Suprapubic skin (tissue), 4 donors: ENCODE measurements at regions not wholly inside any gene's neighbourhood (a gene's known extent, or its start where the extent isn't known, plus 50 kb on each side); places are given as distances from the start of the nearest gene placed in this dataset.

Experiments used
- DNase-seq, 2 donors: peaks; one replicate each; pipeline ENCODE4 v3.0.0-alpha.2; 2019; ENCODE audit warnings: low spot score in 2 of 2
- H3K27ac ChIP-seq: fragments of 200-600 bp; sonication (generic); one replicate; pipeline ENCODE4 v1.5.1; 2019
- H3K27me3 ChIP-seq: fragments of 200-600 bp; sonication (generic); one replicate; pipeline ENCODE4 v1.5.1; 2019
- H3K36me3 ChIP-seq: fragments of 200-600 bp; sonication (generic); one replicate; pipeline ENCODE4 v1.5.1; 2019
- H3K4me1 ChIP-seq: fragments of 200-600 bp; sonication (generic); one replicate; pipeline ENCODE4 v1.5.1; 2019
- H3K4me3 ChIP-seq: fragments of 200-600 bp; sonication (generic); one replicate; pipeline ENCODE4 v1.5.1; 2019; ENCODE audit warnings: mild to moderate bottlenecking
- H3K9me3 ChIP-seq: fragments of 200-600 bp; sonication (generic); one replicate; pipeline ENCODE4 v1.5.1; 2019
- CTCF ChIP-seq, 2 donors: fragments of 200-600 bp in 1 of 2; fragments of 450-650 bp in 1 of 2; sonication (generic) in 1 of 2; IDR thresholded peaks; one replicate each; pipeline ENCODE4 v1.5.1; 2016 to 2019; ENCODE audit warnings: antibody characterized with exemption in 2 of 2, mild to moderate bottlenecking in 1 of 2, moderate library complexity in 1 of 2
- EP300 ChIP-seq: sonication (generic); formaldehyde crosslinking; IDR thresholded peaks from one replicate; pipeline ENCODE4 v1.6.1; 2017; ENCODE audit warnings: antibody characterized with exemption
- POLR2A ChIP-seq, 2 donors: fragments of 450-650 bp; IDR thresholded peaks; one replicate each; pipeline ENCODE4 v1.6.1; 2017; ENCODE audit warnings: antibody characterized with exemption in 2 of 2, mild to moderate bottlenecking in 2 of 2, moderate library complexity in 2 of 2
- POLR2AphosphoS5 ChIP-seq, 3 donors: sonication (generic); formaldehyde crosslinking; IDR thresholded peaks; one replicate each; pipeline ENCODE4 v1.6.1; 2017; ENCODE audit warnings: antibody characterized with exemption in 3 of 3
- WGBS: methylation state at CpG from one replicate; pipeline ENCODE4 v1.1.5; 2018; 5-methylcytosine and 5-hydroxymethylcytosine counted together

GRCh38 chr6:169854813-169855212 lies 103.4 kb downstream of the ERMARD start:
- TF ChIP-seq CTCF (IDR thresholded peaks at IDR 0.05) (no peak), EP300 (no peak), POLR2A (IDR thresholded peaks at IDR 0.05) (no peak), POLR2AphosphoS5 (IDR thresholded peaks at IDR 0.05) (no peak)
- no peak overlapping the region for H3K27ac ChIP-seq
- no peak overlapping the region for H3K4me3 ChIP-seq
- no peaks in the 10 kb centered on the region for H3K36me3 ChIP-seq
- no peak for DNase-seq
- peaks cover 15% of the 10 kb centered on the region for H3K4me1 ChIP-seq
- H3K9me3 ChIP-seq: no peaks in the 10 kb centered on the region
- WGBS: 95% methylated on average over 4 of the region's 4 CpGs
- no peaks in the 10 kb centered on the region for H3K27me3 ChIP-seq

DNA sequence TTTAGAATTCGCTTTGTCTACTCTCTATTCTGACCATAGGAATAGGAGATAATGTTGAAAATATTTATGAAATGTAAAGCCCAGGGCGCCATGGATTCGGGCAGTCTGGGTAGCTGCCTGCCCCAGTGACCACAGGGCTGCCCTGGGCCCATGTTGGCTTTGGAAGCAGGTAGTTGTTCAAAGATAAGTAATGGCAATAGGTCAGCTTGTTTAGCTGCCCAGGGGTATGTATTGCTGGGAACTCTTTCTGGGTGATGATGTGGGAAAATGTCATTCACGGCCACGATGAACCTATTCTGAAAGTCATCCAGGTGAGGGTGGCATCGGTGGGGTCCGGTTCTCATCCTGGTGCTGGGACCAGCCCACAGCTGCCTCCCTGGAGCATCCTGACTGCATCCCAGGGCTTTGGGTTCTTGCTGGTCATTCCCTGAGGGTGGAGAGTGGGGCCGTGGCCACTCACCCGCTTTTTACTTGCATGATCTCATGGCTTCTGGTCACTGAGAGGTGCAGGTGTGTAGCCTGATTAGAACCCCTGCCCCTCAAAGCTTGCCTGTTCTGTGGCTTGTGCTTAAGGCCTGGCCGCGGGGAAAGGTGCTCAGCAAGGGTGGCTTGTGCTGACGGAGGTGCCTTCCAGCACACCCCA lies 102.8 kb downstream of the ERMARD start:
- no peaks in the 10 kb centered on the region for H3K27me3 ChIP-seq
- no peaks in the 10 kb centered on the region for H3K9me3 ChIP-seq
- 95% methylated on average over 6 of the region's 12 CpGs for WGBS
- H3K36me3 ChIP-seq: no peaks in the 10 kb centered on the region
- peaks cover 15% of the 10 kb centered on the region for H3K4me1 ChIP-seq
- H3K27ac ChIP-seq: no peak overlapping the region
- no peak for TF ChIP-seq CTCF (IDR thresholded peaks at IDR 0.05)
- TF ChIP-seq EP300: no peak
- no peak for TF ChIP-seq POLR2A (IDR thresholded peaks at IDR 0.05)
- TF ChIP-seq POLR2AphosphoS5 (IDR thresholded peaks at IDR 0.05): no peak
- no peak for DNase-seq
- H3K4me3 ChIP-seq: no peak overlapping the region

GRCh38 chr6:169853196-169854082 lies 102.0 kb downstream of the ERMARD start:
- Histone ChIP-seq H3K4me1 (peaks cover 15% of the 10 kb centered on the region), H3K27ac (no peak overlapping the region), H3K9me3 (no peaks in the 10 kb centered on the region), H3K36me3 (no peaks in the 10 kb centered on the region), H3K27me3 (no peaks in the 10 kb centered on the region), H3K4me3 (no peak overlapping the region)
- 78% methylated on average over 20 of the region's 20 CpGs for WGBS
- TF ChIP-seq POLR2A (IDR thresholded peaks at IDR 0.05) (no peak), EP300 (no peak), POLR2AphosphoS5 (IDR thresholded peaks at IDR 0.05) (no peak), CTCF (IDR thresholded peaks at IDR 0.05) (no peak)
- no peak for DNase-seq

GRCh38 chr6:169852504-169853195 lies 101.2 kb downstream of the ERMARD start:
- no peaks in the 10 kb centered on the region for H3K36me3 ChIP-seq
- DNase-seq: no peak
- 74% methylated on average over 4 of the region's 5 CpGs for WGBS
- H3K4me1 ChIP-seq: peaks cover 15% of the 10 kb centered on the region
- peak overlapping the region; percentile 23 for H3K27ac ChIP-seq
- no peaks in the 10 kb centered on the region for H3K27me3 ChIP-seq
- TF ChIP-seq POLR2A (IDR thresholded peaks at IDR 0.05) (no peak), POLR2AphosphoS5 (IDR thresholded peaks at IDR 0.05) (no peak)
- H3K9me3 ChIP-seq: no peaks in the 10 kb centered on the region
- H3K4me3 ChIP-seq: no peak overlapping the region

GRCh38 chr6:169851641-169852503 lies 100.5 kb downstream of the ERMARD start:
- H3K4me3 ChIP-seq: no peak overlapping the region
- WGBS: 77% methylated on average over 20 of the region's 22 CpGs
- no peak for DNase-seq
- H3K9me3 ChIP-seq: no peaks in the 10 kb centered on the region
- no peaks in the 10 kb centered on the region for H3K36me3 ChIP-seq
- H3K27ac ChIP-seq: peak overlapping the region; percentile 23
- H3K27me3 ChIP-seq: no peaks in the 10 kb centered on the region
- H3K4me1 ChIP-seq: peaks cover 15% of the 10 kb centered on the region
- TF ChIP-seq CTCF (IDR thresholded peaks at IDR 0.05) (no peak), POLR2AphosphoS5 (IDR thresholded peaks at IDR 0.05) (no peak)
